ENCODE measurements at regions not wholly inside any gene's neighbourhood (a gene's known extent, or its start where the extent isn't known, plus 50 kb on each side); places are given as distances from the start of the nearest gene placed in this dataset.

DNA sequence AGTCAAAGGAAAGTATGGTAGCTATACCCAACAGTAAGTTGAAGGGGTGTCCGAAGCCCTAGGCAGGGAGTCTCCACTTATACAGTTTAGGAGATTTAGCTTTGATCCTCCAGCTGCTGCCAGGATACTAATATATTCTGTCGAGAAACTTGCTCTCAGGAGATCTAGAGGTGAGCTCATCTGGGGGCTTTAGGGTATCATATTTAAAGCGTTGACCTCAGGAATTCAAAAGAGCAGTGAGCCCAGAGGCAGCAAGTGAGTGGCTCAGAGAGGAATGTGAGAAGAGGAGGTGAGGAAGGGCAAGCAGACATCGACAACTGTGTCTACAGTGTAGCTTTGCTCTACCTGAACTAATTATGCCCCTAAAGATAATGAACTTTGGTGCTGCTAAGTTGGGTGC lies 245.1 kb upstream of the LRTM1 start:
- DNase-seq: no peak

DNA sequence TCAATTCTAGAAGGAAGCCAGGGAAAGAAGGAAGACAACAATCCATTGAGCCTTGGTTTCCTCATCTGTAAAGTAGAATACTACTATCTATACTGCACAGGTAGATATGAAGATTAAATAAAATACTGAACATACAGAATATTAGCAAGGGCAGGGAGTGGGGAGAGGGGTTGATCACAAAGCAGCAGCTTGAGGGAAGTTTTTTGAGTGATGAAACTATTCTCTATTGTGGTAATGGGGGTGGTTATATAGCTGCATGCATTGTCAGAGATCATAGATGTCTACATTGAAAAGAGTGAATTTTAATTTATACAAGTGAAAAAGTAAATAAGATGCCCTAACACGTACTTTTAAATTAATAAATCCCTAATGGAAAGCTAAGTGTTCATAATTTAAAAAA lies 242.6 kb upstream of the LRTM1 start:
- no peak for DNase-seq

- no peak for DNase-seq
Measured at GRCh38 chr3:55169608-55170072, 241.8 kb upstream of the LRTM1 start.

DNA sequence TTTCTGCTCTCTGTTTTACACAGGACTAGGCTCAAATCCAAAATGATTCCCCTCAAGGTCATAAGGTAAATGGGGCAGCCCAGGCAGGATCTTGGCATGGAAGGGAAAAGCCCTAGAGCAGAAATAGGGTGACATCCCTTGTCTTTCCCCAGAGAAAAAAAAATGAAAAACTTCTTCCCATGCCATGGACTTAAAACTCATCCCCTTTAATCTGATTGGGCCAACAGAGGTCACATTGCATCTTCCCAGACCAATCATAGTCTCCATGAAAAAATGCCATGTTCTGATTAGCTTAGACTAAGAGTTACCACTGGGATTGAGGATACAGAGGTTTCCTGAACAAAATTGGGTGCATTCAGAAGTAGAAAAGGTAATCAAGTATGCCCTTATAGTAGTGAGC lies 241.3 kb upstream of the LRTM1 start:
- no peak for DNase-seq

GRCh38 chr3:55167586-55168317 lies 239.9 kb upstream of the LRTM1 start:
- DNase-seq: no peak

DNA sequence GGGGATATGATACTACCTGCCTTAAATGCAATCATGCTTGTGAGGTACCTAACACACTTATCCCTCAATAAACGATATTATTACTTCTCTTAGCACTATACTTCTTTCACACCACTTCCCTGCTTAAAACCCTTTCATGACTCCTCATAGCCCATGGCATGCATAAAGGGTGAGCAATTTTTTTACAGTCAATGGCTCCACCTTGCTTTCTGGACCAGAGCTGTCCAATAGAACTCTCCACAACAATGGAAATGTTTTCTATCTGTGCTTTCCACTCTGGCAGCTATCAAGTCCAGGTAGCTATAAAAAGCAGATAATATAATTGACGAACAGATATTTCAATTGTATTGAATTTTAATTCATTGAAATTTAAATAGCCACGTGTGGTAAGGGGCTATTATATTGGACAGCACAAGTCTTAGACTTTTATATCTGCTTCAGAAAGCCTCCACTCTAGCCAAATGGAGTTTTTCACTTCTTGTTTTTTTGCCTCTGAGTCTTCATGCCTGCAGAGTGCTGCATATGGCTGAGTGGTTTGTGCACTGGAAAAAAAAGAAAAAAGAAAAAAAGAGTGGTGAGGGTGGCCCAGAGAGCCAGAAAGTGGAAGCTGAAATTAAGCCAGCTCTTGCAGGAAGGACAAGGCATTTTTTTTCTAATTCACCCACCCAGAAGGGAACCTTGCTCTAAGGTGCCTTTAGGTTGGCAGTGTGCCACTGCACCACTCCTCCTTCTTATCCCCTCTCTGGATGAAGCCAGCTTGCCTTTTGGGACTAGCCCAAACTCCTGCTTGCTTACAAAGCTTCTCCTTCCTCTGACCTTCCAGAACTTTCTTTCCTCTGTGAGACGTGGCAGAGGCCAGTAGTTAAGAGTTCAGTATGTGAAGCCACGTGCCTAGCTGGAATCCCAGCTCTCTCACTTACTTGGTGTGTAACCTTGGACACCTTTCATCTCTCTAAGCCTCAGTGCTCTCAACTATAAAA lies 239.0 kb upstream of the LRTM1 start:
- DNase-seq: no peak

GRCh38 chr3:55165704-55166405 lies 238.0 kb upstream of the LRTM1 start:
- DNase-seq: no peak

DNA sequence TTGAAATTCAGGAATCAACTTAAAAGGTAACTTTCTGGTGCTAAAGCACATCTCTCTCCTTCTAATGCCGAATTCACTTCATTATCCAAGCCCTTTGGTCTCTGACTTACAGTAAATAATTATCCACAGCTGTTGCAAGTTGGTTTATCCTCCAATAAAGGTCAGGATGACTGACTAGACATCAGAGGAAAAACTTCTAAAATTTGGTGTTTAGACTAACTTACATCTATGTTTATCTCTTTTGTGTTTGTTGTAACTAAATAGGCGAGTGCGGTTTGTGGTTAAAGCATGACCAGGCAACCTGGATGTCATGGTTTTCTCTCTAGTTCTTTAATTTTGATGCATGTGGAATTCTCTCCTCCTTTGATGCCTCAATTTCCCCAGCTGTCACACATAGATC lies 237.4 kb upstream of the LRTM1 start:
- no peak for DNase-seq

DNA sequence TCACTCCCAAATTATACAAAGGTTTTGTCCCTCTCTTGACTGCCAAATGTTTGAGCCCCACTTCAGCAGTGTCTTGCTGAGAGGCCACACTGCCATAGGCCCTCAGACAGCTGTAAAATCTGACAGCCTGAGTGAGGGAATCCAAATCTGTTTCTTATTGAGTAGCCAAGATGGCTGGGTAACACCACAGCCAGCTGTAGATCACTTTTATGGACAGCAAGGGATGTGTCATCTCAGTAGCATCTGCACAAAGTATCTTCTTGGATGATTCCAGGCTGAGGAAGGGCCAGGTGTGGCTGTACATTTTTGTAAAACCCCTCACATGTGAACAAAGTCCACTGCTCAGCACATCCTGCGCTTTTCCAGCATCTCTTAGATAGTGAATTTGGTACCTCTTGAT lies 237.0 kb upstream of the LRTM1 start:
- no peak for DNase-seq

GRCh38 chr3:55164191-55164590 lies 236.3 kb upstream of the LRTM1 start:
- DNase-seq: no peak

DNA sequence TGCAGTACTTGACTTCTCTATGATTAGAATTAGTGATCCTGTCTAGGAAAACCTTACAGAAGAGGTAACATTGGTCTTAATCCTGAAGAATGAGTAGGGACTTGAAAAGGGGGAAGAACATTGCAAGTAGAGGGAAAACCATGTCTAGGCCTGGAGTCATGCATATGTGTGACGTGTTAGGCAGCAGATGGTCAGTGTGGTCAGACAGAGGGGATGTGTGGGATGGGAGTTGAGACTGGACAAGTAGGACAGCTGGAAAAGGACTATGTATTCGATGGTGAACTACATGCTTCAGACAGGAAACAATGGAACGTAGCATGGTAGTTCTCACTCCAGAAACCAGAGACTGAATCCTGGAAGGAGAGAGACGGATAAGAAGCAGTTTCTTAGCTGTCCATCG lies 235.6 kb upstream of the LRTM1 start:
- no peak for DNase-seq

DNA sequence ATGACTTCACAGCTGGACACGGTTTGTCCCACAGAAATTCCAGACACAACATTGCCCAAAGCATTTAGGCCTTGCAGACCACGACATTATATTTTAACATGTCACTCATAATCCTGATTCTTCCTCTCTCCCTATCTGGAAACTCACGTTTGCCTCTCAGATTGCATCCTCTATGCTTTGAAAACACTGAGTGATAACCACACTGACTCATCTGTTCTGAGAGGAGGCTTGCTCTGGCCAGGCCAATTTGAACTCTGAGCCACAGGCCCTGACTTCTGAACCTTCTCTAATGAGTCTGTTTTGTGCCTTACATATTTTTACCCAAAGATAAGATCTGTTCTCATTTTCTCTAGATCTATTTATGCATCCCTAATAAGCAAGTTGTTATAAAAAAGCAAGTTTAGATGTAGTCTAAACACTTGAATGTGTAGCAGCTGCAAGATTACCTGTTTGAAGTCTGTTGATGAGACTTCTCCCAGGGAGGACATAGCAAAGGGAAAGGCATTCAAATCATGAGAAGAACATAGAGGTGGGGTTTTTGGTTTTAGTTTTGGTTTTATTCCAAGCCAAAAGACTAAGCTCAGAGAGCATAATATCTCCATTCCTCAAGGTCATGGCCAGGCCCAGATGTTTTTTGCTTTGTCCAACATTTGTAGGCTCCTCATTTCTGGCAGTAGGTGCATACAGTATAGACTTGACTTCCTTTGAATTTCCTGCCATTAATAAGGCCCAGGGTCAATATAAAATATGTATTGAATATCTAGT lies 234.4 kb upstream of the LRTM1 start:
- DNase-seq: no peak

- no peak for DNase-seq
Measured at GRCh38 chr3:55161231-55161630, 233.4 kb upstream of the LRTM1 start.

DNA sequence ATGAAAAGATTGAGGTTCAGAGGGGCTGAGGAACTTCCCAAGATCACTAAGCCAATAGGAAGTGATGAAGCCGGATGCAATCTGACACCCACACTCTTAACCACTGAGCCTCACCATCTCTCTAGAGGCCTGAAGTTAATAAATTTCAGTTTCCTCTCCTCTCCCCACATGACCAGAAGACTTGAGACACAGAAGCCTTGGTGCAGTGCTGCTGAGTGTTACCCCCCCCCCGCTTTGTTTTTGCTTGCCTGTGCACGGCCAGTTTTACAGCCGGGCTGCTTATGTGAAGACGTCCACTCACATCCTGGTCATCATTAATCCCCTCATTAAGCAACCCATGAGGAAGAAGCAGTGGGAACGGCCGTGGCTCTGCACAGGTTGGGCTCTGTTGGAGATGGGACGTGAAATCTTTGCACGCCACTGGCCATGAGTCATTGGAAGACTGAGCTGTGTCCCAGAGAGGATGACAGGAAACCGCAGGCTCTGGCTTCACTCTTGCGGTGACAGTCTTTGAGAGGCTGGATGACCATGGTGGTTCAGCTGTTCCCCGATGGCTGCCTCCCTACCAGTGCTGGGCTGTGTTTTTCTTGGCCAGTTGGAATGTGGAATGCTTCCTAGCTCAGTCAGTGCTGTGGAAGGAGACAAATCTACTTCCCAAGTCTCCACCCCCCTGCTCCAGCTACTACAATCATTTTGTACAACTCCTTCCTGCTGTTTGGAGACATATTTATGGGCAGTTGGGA lies 232.6 kb upstream of the LRTM1 start:
- no peak for DNase-seq

DNA sequence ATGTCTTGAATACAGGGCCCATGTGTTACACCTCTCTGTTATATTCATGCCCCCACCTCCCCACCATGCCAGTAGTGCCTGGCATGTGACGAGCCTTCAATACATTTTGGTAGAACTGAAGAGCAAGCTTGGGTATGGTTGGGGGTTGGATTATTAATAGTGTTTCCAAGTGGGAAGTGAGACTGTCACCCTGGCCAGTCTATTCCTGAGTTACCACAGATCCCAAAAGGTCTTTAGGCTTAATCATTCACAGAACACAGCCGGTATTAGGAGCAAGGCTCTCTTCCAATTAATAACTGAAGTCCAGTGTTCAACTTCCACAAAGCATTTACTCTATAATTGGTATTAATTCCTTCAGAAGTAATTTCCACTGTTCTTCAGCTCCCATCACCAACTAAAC lies 231.9 kb upstream of the LRTM1 start:
- no peak for DNase-seq

DNA sequence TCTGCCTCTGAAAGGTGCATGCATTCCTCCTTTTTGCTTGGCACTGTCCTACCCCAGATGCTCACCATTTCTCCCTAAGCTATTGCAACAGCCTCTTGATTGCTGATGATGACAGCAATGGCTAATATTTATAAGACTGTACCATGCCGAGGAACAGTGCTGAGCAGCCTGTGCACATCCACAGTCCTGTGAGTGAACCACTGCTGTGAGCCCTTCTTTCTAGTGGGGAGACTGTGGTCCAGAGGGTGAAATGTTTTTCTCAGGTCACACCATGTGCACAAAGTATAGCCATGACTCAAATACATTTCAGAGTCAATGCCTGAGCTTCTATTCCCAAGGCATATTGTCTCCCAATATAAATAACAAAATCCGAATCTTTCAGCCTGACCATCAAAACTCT lies 231.2 kb upstream of the LRTM1 start:
- no peak for DNase-seq

GRCh38 chr3:55158345-55158744 lies 230.5 kb upstream of the LRTM1 start:
- no peak for DNase-seq

DNA sequence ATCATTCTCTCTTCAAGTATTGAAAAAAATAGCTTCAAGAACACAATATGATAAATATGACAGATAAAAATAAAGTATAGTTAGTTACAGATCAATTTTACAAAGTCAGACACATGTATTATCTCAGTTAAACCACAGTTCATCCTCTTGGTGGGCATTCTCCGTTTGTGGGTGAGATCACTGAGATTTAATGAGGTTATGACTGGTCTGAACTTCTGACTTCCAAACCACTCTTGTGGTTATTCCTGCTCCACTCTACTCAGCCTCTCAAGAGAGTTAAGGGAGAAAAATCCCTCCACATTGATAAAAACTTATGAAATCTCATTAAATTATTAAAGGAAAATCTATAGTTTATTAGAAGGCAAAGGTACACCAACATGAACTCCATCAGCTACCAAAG lies 229.9 kb upstream of the LRTM1 start:
- DNase-seq: no peak

DNA sequence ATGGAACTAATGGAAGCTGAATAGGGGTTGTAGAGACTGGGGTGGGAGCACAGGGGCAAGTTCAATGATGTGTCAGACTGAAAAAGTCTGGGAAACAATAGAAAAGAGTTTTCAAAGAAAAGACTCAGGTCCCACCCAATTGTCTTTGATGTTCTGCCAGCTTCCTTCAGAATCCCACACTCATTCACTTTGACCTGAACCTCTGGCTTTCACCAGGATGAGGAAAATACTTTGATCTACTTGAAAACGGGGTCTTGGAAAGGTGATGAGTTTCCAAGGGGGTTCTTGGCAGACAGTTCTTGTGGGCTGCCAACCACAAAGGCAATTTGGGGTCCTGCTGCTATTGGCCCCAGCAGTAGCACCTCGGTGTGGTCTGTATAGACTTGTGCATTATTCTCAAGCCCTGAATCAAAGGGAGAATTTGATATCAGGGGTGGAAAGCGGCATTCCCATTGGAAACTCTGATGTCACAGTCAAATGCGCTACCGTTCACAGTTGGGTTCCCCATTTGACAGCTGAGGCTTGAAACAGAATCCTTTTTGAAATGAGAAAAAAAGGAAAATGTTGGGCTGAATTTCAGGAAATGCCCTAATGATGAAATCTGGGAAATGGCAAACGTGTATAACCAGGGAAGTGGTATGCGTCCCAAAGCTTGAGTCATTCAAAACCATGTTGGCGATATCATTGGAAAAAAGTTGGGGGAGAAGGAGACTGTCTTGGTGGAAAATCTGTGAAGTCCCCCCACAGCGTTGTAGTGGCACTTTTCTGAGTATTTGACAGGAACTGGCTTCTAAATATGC lies 229.2 kb upstream of the LRTM1 start:
- no peak for DNase-seq

DNA sequence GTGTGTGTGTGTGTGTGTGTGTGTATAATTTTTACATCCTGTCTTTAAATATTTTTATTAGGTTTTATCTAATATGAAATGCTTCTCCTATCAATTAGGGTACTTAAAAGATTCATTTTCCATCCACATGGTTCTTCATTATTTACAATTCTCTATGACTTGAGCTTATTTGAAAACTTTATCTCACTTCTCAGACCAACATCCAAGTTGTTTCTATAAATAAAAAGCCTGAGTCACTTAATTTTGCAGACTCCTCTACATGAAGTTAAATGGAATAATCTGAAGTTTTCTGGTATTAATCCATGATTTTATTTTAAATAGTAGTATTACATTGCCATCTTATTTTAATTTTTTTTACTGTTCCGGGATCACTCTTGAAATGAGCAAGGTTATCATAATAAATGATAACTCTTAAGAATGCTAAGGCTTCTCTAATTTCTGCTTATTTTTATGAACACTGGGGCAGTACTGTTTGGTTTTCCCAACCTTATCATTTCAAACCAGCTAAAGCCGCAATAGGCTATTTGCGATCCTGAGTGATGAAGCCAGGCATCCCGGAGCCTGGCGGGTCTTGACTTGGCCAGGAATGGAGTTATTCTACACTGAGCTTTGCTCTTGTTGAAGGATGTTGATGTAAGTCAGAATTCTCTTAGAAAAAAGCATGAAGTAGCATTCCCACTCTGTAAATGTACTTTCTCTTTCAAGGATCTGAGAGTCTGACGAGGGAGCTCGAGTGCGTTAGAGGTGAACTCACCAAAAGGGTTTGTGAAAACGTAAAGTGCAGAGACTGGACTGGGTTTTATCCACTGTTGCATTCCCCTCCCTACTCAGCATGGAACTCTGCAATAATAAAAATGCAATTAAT lies 220.2 kb upstream of the LRTM1 start:
- no peak for DNase-seq
